Peyer's patch (tissue), 4 donors: ENCODE measurements at regions not wholly inside any gene's neighbourhood (a gene's known extent, or its start where the extent isn't known, plus 50 kb on each side); places are given as distances from the start of the nearest gene placed in this dataset.

Experiments used
- CTCF ChIP-seq, 6 experiments: fragments of 450-650 bp in 4 of 6; fragments of 200-600 bp in 2 of 6; sonication (generic) in 1 of 6; IDR thresholded peaks; one replicate each; pipeline ENCODE4 v1.5.1; 2017 to 2019; ENCODE audit warnings: antibody characterized with exemption in 6 of 6, mild to moderate bottlenecking in 3 of 6, moderate library complexity in 1 of 6
- POLR2A ChIP-seq, 2 donors: fragments of 450-650 bp; IDR thresholded peaks; one replicate each; pipeline ENCODE4 v1.5.1; 2017; ENCODE audit warnings: antibody characterized with exemption in 2 of 2, mild to moderate bottlenecking in 2 of 2, moderate library complexity in 2 of 2

- TF ChIP-seq POLR2A (IDR thresholded peaks at IDR 0.05) (no peak), CTCF (IDR thresholded peaks at IDR 0.05) (no peak)
These were observed 448.0 kb downstream of the CDH10 start for GRCh38 chr5:24196789-24197188.
